ENCODE measurements at regions not wholly inside any gene's neighbourhood (a gene's known extent, or its start where the extent isn't known, plus 50 kb on each side); places are given as distances from the start of the nearest gene placed in this dataset.

DNA sequence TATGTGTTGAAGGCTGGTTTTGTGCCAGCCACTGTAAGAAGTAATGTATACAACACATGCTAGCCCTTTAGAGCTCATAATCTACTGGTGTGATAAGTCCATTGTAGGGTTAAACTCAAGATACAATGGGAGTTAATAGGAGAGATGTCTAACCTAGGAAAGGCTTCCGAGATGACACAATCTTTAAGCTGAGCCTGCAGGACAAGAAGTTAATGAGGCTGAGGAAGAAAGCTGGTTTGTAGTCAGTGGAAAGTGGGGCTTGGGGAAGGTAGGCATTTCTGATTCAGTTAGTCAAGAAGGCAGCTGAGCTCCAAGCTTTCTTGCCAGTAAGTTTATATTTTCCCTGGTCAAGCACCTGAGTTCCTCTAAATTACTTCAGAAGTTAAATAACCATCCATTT, 83.0 kb upstream of the TGFBR2 start (continued):
- no peak for TF ChIP-seq ZNF462 (CRISPR knock-in tag; IDR thresholded peaks at IDR 0.05)

- Histone ChIP-seq H3K9me2 (ENCODE audit: insufficient read depth) (no peaks in the 10 kb centered on the region; the same call in 1 of the 2 replicates), H2AFZ (peak overlapping the region; percentile 64; the same call in 1 of the 2 replicates), H3K36me3 (ENCODE audit: insufficient read depth) (no peaks in the 10 kb centered on the region), H3K79me2 (replicated peaks; ENCODE audit: insufficient read depth) (no peaks in the 10 kb centered on the region), H3K4me1 (ENCODE audit: insufficient read depth) (no peaks in the 10 kb centered on the region; the same call in 1 of the 2 replicates), H3F3A (replicated peaks; ENCODE audit: low read depth) (no peaks in the 10 kb centered on the region), H3K4me3 (no peak overlapping the region), H3K27ac (ENCODE audit: low read depth) (no peak overlapping the region), H3K4me2 (no peak overlapping the region), H4K20me1 (replicated peaks; ENCODE audit: insufficient read depth) (no peaks in the 10 kb centered on the region), H3K27me3 (ENCODE audit: insufficient read depth) (no peaks in the 10 kb centered on the region)
- ATAC-seq (no peak), DNase-seq (ENCODE audit: low spot score) (no peak)
- H3K4me3 Mint-ChIP-seq, result no peak overlapping the region
- no peak overlapping the region for H3K27ac Mint-ChIP-seq
- no peaks in the 10 kb centered on the region for H3K27me3 Mint-ChIP-seq (ENCODE audit: insufficient read depth, low read depth, poor library complexity)
- H3K4me1 Mint-ChIP-seq, result peaks cover 4% of the 10 kb centered on the region
- H3K36me3 Mint-ChIP-seq (ENCODE audit: low read depth), result no peaks in the 10 kb centered on the region
- H3K9me3 Mint-ChIP-seq, result no peaks in the 10 kb centered on the region; the same call in 2 of the 3 replicates
- TF ChIP-seq, protein P1, sequence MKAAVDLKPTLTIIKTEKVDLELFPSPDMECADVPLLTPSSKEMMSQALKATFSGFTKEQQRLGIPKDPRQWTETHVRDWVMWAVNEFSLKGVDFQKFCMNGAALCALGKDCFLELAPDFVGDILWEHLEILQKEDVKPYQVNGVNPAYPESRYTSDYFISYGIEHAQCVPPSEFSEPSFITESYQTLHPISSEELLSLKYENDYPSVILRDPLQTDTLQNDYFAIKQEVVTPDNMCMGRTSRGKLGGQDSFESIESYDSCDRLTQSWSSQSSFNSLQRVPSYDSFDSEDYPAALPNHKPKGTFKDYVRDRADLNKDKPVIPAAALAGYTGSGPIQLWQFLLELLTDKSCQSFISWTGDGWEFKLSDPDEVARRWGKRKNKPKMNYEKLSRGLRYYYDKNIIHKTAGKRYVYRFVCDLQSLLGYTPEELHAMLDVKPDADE (IDR thresholded peaks at IDR 0.05), result no peak
- TF ChIP-seq ZNF114 (CRISPR knock-in tag; IDR thresholded peaks at IDR 0.05) (no peak), ZNF331 (CRISPR knock-in tag; IDR thresholded peaks at IDR 0.05; ENCODE audit: low read depth) (no peak), NANOG (IDR thresholded peaks at IDR 0.05; ENCODE audit: borderline replicate concordance) (no peak), STAT1 (IDR thresholded peaks at IDR 0.05; ENCODE audit: unreplicated experiment) (no peak), POLR2AphosphoS5 (IDR thresholded peaks at IDR 0.05; ENCODE audit: low read depth) (no peak), CREB1 (CRISPR knock-in tag; IDR thresholded peaks at IDR 0.05; ENCODE audit: low read depth) (no peak), EZH2 (IDR thresholded peaks at IDR 0.05; ENCODE audit: low read depth, unreplicated experiment) (no peak), CTCF (conservative IDR thresholded peaks at IDR 0.05; ENCODE audit: low read depth in 2 of 2) (no peak), EZH2phosphoT487 (IDR thresholded peaks at IDR 0.05; ENCODE audit: unreplicated experiment) (no peak)
Observed at GRCh38 chr3:30524357-30525040, 81.9 kb upstream of the TGFBR2 start.

Measured in GM23338 (cell line).